GM12872 (cell line): ENCODE measurements at regions not wholly inside any gene's neighbourhood (a gene's known extent, or its start where the extent isn't known, plus 50 kb on each side); places are given as distances from the start of the nearest gene placed in this dataset.

ENCODE experiments used
- TF ChIP-seq, protein P1 (sequence below): IDR thresholded peaks from 3 replicates; pipeline ENCODE4 v1.5.1; 2011; ENCODE audit warnings: low read depth, mild to moderate bottlenecking, low read length, moderate library complexity; ENCODE audit not compliant: insufficient read depth

DNA sequence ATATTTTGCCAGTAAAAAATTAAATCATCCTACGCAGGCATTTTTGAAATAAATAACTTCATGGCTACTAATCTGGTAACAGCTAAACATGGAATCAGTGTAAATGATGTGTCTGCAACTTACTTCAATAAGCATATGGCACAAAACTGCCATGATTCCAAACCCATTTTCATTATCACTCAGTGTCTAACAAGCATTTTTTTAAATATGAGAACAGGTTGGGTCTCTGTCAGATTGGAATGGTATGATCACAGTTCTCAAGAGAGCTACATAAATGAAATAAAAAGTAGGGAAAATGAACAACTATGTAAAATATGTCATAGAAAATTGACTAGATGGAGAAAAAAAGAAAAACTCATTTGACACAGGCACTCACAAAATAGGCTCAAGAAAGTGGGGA, 476.9 kb upstream of the NWD2 start:
- TF ChIP-seq, protein P1, sequence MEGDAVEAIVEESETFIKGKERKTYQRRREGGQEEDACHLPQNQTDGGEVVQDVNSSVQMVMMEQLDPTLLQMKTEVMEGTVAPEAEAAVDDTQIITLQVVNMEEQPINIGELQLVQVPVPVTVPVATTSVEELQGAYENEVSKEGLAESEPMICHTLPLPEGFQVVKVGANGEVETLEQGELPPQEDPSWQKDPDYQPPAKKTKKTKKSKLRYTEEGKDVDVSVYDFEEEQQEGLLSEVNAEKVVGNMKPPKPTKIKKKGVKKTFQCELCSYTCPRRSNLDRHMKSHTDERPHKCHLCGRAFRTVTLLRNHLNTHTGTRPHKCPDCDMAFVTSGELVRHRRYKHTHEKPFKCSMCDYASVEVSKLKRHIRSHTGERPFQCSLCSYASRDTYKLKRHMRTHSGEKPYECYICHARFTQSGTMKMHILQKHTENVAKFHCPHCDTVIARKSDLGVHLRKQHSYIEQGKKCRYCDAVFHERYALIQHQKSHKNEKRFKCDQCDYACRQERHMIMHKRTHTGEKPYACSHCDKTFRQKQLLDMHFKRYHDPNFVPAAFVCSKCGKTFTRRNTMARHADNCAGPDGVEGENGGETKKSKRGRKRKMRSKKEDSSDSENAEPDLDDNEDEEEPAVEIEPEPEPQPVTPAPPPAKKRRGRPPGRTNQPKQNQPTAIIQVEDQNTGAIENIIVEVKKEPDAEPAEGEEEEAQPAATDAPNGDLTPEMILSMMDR, result no peak

DNA sequence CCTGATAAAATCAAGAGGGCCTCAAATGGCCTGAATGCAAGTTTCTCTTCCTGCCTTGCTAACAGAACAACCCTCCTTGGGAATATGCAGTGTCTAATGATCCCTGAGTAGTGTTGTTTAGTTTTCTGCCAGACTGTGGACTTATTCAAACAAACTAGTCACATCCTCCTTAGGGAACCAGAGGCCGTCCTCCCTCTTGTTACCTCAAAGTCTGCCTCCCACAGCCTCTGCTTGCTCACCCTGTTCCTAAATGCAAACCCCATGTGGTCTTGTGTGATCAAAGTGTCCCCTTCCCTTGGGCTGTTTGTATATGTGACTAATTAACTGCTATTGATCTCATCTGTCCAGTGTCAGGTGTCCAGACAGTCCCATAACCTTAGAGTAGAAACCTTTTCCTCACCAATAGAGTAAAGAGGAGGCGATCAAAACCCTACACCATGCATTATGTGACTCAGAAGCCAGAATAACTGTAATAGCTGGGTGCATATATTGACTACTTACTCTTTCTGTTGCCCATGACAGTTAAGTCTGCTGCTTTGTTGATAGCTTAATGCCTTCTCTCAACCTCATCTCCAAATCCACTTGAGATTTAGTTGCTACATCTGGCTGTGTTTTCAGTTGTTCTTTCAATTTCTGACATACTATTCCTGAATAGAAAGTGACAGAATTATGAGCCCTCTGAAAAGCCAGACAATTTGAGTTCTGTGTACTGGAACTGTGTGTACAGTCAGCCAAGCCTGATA, 473.0 kb upstream of the NWD2 start:
- TF ChIP-seq, protein P1, result no peak

GRCh38 chr4:36772154-36772516, 472.4 kb upstream of the NWD2 start:
- TF ChIP-seq, protein P1, result no peak

GRCh38 chr4:36773467-36773866, 471.1 kb upstream of the NWD2 start:
- TF ChIP-seq, protein P1, result no peak

GRCh38 chr4:36775544-36775943, 469.0 kb upstream of the NWD2 start:
- TF ChIP-seq, protein P1, result no peak

DNA sequence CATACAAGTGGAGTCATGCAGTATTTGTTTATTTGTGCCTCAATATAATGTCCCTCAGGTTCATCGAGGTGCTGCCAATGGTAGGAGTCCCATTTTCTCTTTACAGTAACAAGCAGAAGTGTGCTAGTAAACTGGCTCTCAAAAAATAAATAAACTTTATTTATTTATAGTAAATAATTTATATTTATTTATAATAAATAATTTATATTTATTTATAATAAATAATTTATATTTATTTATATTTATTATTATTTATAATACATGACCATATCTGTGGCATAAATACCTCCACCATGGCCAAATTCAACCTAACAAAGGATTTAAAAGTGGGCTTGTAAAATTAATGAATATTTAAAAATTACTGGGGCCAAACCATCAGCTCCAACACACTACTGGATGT, 464.9 kb upstream of the NWD2 start:
- TF ChIP-seq, protein P1, result no peak

DNA sequence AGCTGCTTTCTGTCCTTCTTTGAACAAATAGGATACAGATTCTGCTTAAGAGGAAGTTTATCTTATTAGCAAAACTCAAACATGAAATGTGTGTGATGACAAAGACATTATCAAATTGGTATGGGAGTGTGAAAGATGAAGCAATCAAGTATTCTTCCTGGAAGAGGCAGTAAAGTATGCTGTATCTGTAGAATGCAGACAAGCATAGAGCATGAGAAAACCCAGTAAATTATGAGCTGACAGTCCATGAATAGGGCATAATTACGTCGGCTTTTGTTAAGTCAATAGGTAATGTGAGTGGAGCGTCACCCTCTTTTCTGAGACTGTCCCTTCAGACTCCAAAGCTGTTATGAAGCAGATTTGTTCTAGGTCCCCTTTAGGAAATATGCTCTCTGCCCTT, 458.6 kb upstream of the NWD2 start:
- TF ChIP-seq, protein P1, result no peak
